ENCODE measurements at regions not wholly inside any gene's neighbourhood (a gene's known extent, or its start where the extent isn't known, plus 50 kb on each side); places are given as distances from the start of the nearest gene placed in this dataset.
"Not testable (repeated sequence)": the region's sequence is repeated elsewhere in the genome, so short reads cannot be mapped to it uniquely, and the experiment has no call there.

- H3K9me3 ChIP-seq = no peaks in the 10 kb centered on the region
- no peak for TF ChIP-seq HOXA7 (CRISPR knock-in tag; IDR thresholded peaks at IDR 0.05)
- peak in 1 of 2 experiments; percentile 53; a peak in 3 of 5 replicates for TF ChIP-seq RAD21 (conservative IDR thresholded peaks at IDR 0.05 in 1 of 2, IDR thresholded peaks at IDR 0.05 in 1 of 2)
- 0 out of 3 replicates have a peak, but pooled peaks have one; percentile 17 for TF ChIP-seq CTCF (IDR thresholded peaks at IDR 0.05)
- TF ChIP-seq MAZ (IDR thresholded peaks at IDR 0.05; ENCODE audit: borderline replicate concordance, low read depth, low read length) = no peak
- no peaks in the 10 kb centered on the region for H3K4me1 ChIP-seq
- peak; percentile 1 to 27 for DNase-seq (ENCODE audit: low read depth in 1 of 2, low spot score in 1 of 2)
- CTCF ChIA-PET = interaction anchor here (1.5 kb wide), 1 partner anchor 166 kb away, joined by 3 read pairs; no protein-coding TSS in a partner anchor
- H3K4me2 ChIP-seq = no peak overlapping the region
- WGBS (ENCODE audit: missing lambda C conversion rate) = 20% methylated on average over 10 of the region's 16 CpGs
- H3K27ac ChIP-seq = no peak overlapping the region
- H3K4me3 ChIP-seq = no peak overlapping the region
- no peak for ATAC-seq
- FAIRE-seq = no peak
- POLR2A ChIA-PET = no interaction called here
These were observed 457.1 kb downstream of the SQOR start for GRCh38 chr15:46091860-46092450.

- CTCF ChIA-PET; DNase-seq (ENCODE audit: low read depth in 1 of 2, low spot score in 1 of 2); H3K4me3 ChIP-seq; H3K4me1 ChIP-seq; H3K4me2 ChIP-seq; H3K9me3 ChIP-seq; POLR2A ChIA-PET; H3K27ac ChIP-seq; ATAC-seq; FAIRE-seq: not testable (repeated sequence)
- WGBS (ENCODE audit: missing lambda C conversion rate) = 73% methylated on average over 3 of the region's 32 CpGs
These were observed 463.2 kb downstream of the SQOR start for GRCh38 chr15:46098006-46098405.

GRCh38 chr15:46110755-46111154 lies 475.9 kb downstream of the SQOR start:
- 0% methylated on average over 2 of the region's 2 CpGs for WGBS (ENCODE audit: missing lambda C conversion rate)
- no peak overlapping the region for H3K4me2 ChIP-seq
- TF ChIP-seq CHD2 (IDR thresholded peaks at IDR 0.05; ENCODE audit: low read length, partially characterized antibody) (no peak), BHLHE40 (IDR thresholded peaks at IDR 0.05; ENCODE audit: low read depth, low read length) (no peak), CEBPB (IDR thresholded peaks at IDR 0.05) (no peak), MAFK (IDR thresholded peaks at IDR 0.05; ENCODE audit: partially characterized antibody) (peak; percentile 46), TP53 (CRISPR knock-in tag; IDR thresholded peaks at IDR 0.05) (no peak), HOXA7 (CRISPR knock-in tag; IDR thresholded peaks at IDR 0.05) (no peak), ELK1 (IDR thresholded peaks at IDR 0.05; ENCODE audit: low read depth, low read length) (no peak), CBX2 (IDR thresholded peaks at IDR 0.05; ENCODE audit: borderline replicate concordance, low read depth) (no peak)
- ATAC-seq (no peak), FAIRE-seq (no peak), DNase-seq (ENCODE audit: low read depth in 1 of 2, low spot score in 1 of 2) (no peak)
- H3K9me3 ChIP-seq = no peaks in the 10 kb centered on the region
- ChIA-PET POLR2A (no interaction called here), CTCF (no interaction called here)
- no peaks in the 10 kb centered on the region for H3K4me1 ChIP-seq
- no peak overlapping the region for H3K4me3 ChIP-seq
- H3K27ac ChIP-seq = no peak overlapping the region

GRCh38 chr15:46111730-46112129 lies 476.9 kb downstream of the SQOR start:
- FAIRE-seq (no peak), DNase-seq (ENCODE audit: low read depth in 1 of 2, low spot score in 1 of 2) (no peak), ATAC-seq (no peak)
- ChIA-PET CTCF (no interaction called here), POLR2A (no interaction called here)
- no peak overlapping the region for H3K27ac ChIP-seq
- H3K4me1 ChIP-seq = no peaks in the 10 kb centered on the region
- H3K4me3 ChIP-seq = no peak overlapping the region
- no peak overlapping the region for H3K4me2 ChIP-seq
- H3K9me3 ChIP-seq = no peaks in the 10 kb centered on the region
- WGBS (ENCODE audit: missing lambda C conversion rate) = 0% methylated on average over 1 of the region's 3 CpGs
- no peak for TF ChIP-seq TFCP2L1 (CRISPR knock-in tag; IDR thresholded peaks at IDR 0.05)
- TF ChIP-seq MAX (IDR thresholded peaks at IDR 0.05) = no peak
- TF ChIP-seq HOXA7 (CRISPR knock-in tag; IDR thresholded peaks at IDR 0.05) = no peak
- TF ChIP-seq RARB (CRISPR knock-in tag; IDR thresholded peaks at IDR 0.05) = no peak
- no peak for TF ChIP-seq SREBF2 (IDR thresholded peaks at IDR 0.05)
- no peak for TF ChIP-seq CTCF (IDR thresholded peaks at IDR 0.05)
- no peak for TF ChIP-seq GATA3 (IDR thresholded peaks at IDR 0.05; ENCODE audit: borderline replicate concordance)
- TF ChIP-seq CHD4 (IDR thresholded peaks at IDR 0.05; ENCODE audit: borderline replicate concordance) = no peak
- no peak for TF ChIP-seq HDAC2 (IDR thresholded peaks at IDR 0.05)
- no peak for TF ChIP-seq MAFK (IDR thresholded peaks at IDR 0.05; ENCODE audit: partially characterized antibody)
- no peak for TF ChIP-seq SMC3 (IDR thresholded peaks at IDR 0.05)
- TF ChIP-seq EP300 (IDR thresholded peaks at IDR 0.05) = no peak
- TF ChIP-seq POLR2A (IDR thresholded peaks at IDR 0.05; ENCODE audit: low read length) = no peak
- TF ChIP-seq KDM5A (IDR thresholded peaks at IDR 0.05) = no peak
- no peak for TF ChIP-seq KDM1A (IDR thresholded peaks at IDR 0.05; ENCODE audit: low read depth)
- TF ChIP-seq RNF2 (IDR thresholded peaks at IDR 0.05; ENCODE audit: borderline replicate concordance, low read depth) = no peak

All from A549 (cell line).